ENCODE measurements at regions not wholly inside any gene's neighbourhood (a gene's known extent, or its start where the extent isn't known, plus 50 kb on each side); places are given as distances from the start of the nearest gene placed in this dataset.

DNA sequence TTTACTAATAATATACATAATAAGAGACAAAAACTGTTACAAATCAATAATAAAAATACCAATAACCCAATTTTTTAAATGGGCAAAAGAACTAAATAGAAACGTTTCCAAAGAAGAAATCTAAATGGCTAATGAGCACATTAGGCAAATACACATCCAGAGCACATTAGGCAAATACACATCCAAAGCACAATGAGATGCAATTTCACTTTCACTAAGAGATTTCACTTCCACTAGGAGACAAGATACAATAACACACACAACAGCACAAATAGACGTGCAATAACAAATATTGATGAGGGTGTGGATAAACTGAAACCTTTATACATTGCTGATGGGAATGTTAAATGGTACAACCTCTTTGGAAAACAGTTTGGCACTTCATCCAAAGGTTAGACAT lies 250.7 kb downstream of the ARAP2 start:
- TF ChIP-seq, protein P1, sequence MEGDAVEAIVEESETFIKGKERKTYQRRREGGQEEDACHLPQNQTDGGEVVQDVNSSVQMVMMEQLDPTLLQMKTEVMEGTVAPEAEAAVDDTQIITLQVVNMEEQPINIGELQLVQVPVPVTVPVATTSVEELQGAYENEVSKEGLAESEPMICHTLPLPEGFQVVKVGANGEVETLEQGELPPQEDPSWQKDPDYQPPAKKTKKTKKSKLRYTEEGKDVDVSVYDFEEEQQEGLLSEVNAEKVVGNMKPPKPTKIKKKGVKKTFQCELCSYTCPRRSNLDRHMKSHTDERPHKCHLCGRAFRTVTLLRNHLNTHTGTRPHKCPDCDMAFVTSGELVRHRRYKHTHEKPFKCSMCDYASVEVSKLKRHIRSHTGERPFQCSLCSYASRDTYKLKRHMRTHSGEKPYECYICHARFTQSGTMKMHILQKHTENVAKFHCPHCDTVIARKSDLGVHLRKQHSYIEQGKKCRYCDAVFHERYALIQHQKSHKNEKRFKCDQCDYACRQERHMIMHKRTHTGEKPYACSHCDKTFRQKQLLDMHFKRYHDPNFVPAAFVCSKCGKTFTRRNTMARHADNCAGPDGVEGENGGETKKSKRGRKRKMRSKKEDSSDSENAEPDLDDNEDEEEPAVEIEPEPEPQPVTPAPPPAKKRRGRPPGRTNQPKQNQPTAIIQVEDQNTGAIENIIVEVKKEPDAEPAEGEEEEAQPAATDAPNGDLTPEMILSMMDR (conservative IDR thresholded peaks at IDR 0.05 in 1 of 2, IDR thresholded peaks at IDR 0.05 in 1 of 2; ENCODE audit: low read depth in 1 of 2, low read length in 2 of 2) = no peak
- no peak for TF ChIP-seq EZH2 (IDR thresholded peaks at IDR 0.05; ENCODE audit: low read length, missing control alignments)

Data from fibroblast of lung (primary cell).